SK-N-SH treated with all-trans-retinoic acid at 6 μM for 48 hours (cell line): ENCODE measurements at regions not wholly inside any gene's neighbourhood (a gene's known extent, or its start where the extent isn't known, plus 50 kb on each side); places are given as distances from the start of the nearest gene placed in this dataset.

ENCODE experiments used
- ATAC-seq: fragments of 200-7000 bp; cut with Tn5 transposase; 3 replicates; pipeline ENCODE4 v1.9.1; 2020; ENCODE audit warnings: mild to moderate bottlenecking, moderate library complexity
- ARNTL ChIP-seq: fragments of 450-650 bp; formaldehyde crosslinking; IDR thresholded peaks from 2 replicates; pipeline ENCODE4 v1.5.0; 2020; ENCODE audit warnings: low read depth, mild to moderate bottlenecking, moderate library complexity, borderline replicate concordance
- BACH2 ChIP-seq: fragments of 250-450 bp; sonication (Bioruptor Pico); IDR thresholded peaks from 2 replicates; pipeline ENCODE4 v1.9.0; 2021; ENCODE audit warnings: mild to moderate bottlenecking, borderline replicate concordance
- CREB5 ChIP-seq: fragments of 250-450 bp; sonication (Bioruptor Pico); IDR thresholded peaks from 2 replicates; pipeline ENCODE4 v1.5.1; 2020; ENCODE audit warnings: low read depth, mild to moderate bottlenecking, moderate library complexity
- CSDC2 ChIP-seq: fragments of 250-450 bp; sonication (Bioruptor Pico); IDR thresholded peaks from 2 replicates; pipeline ENCODE4 v1.5.0; 2020; ENCODE audit warnings: mild to moderate bottlenecking, moderate library complexity
- ESRRG ChIP-seq: fragments of 250-450 bp; sonication (Bioruptor Pico); IDR thresholded peaks from 2 replicates; pipeline ENCODE4 v1.6.1; 2021; ENCODE audit warnings: mild to moderate bottlenecking
- GLIS3 ChIP-seq: fragments of 250-450 bp; sonication (Bioruptor Pico); IDR thresholded peaks from 2 replicates; pipeline ENCODE4 v1.5.0; 2020; ENCODE audit warnings: mild to moderate bottlenecking, moderate library complexity
- ISL1 ChIP-seq: fragments of 250-450 bp; sonication (Bioruptor Pico); IDR thresholded peaks from 2 replicates; pipeline ENCODE4 v2.1.2; 2022; ENCODE audit warnings: mild to moderate bottlenecking, moderate library complexity
- OSR1 ChIP-seq: fragments of 250-450 bp; sonication (Bioruptor Pico); IDR thresholded peaks from 2 replicates; pipeline ENCODE4 v1.8.0; 2022; ENCODE audit warnings: moderate library complexity, mild to moderate bottlenecking, inconsistent platforms
- PATZ1 ChIP-seq: fragments of 250-450 bp; sonication (Bioruptor Pico); IDR thresholded peaks from 2 replicates; pipeline ENCODE4 v1.8.0; 2020; ENCODE audit warnings: mild to moderate bottlenecking, moderate library complexity, borderline replicate concordance
- PPARA ChIP-seq: fragments of 250-450 bp; sonication (Bioruptor Pico); IDR thresholded peaks from 2 replicates; pipeline ENCODE4 v1.5.0; 2020; ENCODE audit warnings: mild to moderate bottlenecking, borderline replicate concordance
- RARB ChIP-seq: fragments of 250-450 bp; sonication (Bioruptor Pico); IDR thresholded peaks from 2 replicates; pipeline ENCODE4 v1.8.0; 2021; ENCODE audit warnings: mild to moderate bottlenecking, moderate library complexity
- SNAI2 ChIP-seq: fragments of 250-450 bp; sonication (Bioruptor Pico); IDR thresholded peaks from 2 replicates; pipeline ENCODE4 v1.5.0; 2020; ENCODE audit warnings: mild to moderate bottlenecking, moderate library complexity
- TCF4 ChIP-seq: fragments of 250-450 bp; sonication (Bioruptor Pico); IDR thresholded peaks from 2 replicates; pipeline ENCODE4 v1.8.0; 2021; ENCODE audit warnings: mild to moderate bottlenecking, moderate library complexity, borderline replicate concordance
- TOX ChIP-seq: fragments of 250-450 bp; sonication (Bioruptor Pico); IDR thresholded peaks from 2 replicates; pipeline ENCODE4 v1.8.0; 2021; ENCODE audit warnings: mild to moderate bottlenecking, moderate library complexity, borderline replicate concordance
- TSHZ2 ChIP-seq: fragments of 250-450 bp; sonication (Bioruptor Pico); IDR thresholded peaks from 2 replicates; pipeline ENCODE4 v1.5.0; 2020; ENCODE audit warnings: mild to moderate bottlenecking, moderate library complexity
- ZFP30 ChIP-seq: fragments of 450-650 bp; formaldehyde crosslinking; IDR thresholded peaks from 2 replicates; pipeline ENCODE4 v1.5.0; 2022; ENCODE audit warnings: mild to moderate bottlenecking, moderate library complexity
- ZNF565 ChIP-seq: fragments of 450-650 bp; formaldehyde crosslinking; conservative IDR thresholded peaks from 2 replicates; pipeline ENCODE4 v1.5.0; 2020; ENCODE audit warnings: low read depth, mild to moderate bottlenecking, moderate library complexity
- ZNF8 ChIP-seq: fragments of 450-650 bp; formaldehyde crosslinking; IDR thresholded peaks from 2 replicates; pipeline ENCODE4 v1.5.0; 2020; ENCODE audit warnings: mild to moderate bottlenecking, moderate library complexity
- TF ChIP-seq, protein P1 (sequence below): fragments of 250-450 bp; sonication (Bioruptor Pico); IDR thresholded peaks from 2 replicates; pipeline ENCODE4 v1.5.1; 2021; ENCODE audit warnings: mild to moderate bottlenecking, moderate library complexity

GRCh38 chr11:91243630-91244029 lies 981.0 kb upstream of the FAT3 start:
- TF ChIP-seq TOX (CRISPR knock-in tag) (no peak), ISL1 (CRISPR knock-in tag) (peak; percentile 35; the same call in 1 of the 2 replicates)
- ATAC-seq: no peak

- ATAC-seq: no peak
- TF ChIP-seq TCF4 (no peak), SNAI2 (no peak), ZNF565 (CRISPR knock-in tag) (no peak), PATZ1 (CRISPR knock-in tag) (no peak), CREB5 (CRISPR knock-in tag) (no peak), RARB (CRISPR knock-in tag) (no peak), CSDC2 (CRISPR knock-in tag) (no peak), TSHZ2 (CRISPR knock-in tag) (no peak), ZNF8 (no peak), ZFP30 (no peak), TOX (CRISPR knock-in tag) (no peak), ARNTL (no peak), GLIS3 (CRISPR knock-in tag) (no peak), OSR1 (CRISPR knock-in tag) (no peak), ESRRG (CRISPR knock-in tag) (no peak)
- TF ChIP-seq, protein P1, sequence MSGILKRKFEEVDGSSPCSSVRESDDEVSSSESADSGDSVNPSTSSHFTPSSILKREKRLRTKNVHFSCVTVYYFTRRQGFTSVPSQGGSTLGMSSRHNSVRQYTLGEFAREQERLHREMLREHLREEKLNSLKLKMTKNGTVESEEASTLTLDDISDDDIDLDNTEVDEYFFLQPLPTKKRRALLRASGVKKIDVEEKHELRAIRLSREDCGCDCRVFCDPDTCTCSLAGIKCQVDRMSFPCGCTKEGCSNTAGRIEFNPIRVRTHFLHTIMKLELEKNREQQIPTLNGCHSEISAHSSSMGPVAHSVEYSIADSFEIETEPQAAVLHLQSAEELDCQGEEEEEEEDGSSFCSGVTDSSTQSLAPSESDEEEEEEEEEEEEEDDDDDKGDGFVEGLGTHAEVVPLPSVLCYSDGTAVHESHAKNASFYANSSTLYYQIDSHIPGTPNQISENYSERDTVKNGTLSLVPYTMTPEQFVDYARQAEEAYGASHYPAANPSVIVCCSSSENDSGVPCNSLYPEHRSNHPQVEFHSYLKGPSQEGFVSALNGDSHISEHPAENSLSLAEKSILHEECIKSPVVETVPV: no peak
These were observed 981.6 kb upstream of the FAT3 start for GRCh38 chr11:91243051-91243450.

DNA sequence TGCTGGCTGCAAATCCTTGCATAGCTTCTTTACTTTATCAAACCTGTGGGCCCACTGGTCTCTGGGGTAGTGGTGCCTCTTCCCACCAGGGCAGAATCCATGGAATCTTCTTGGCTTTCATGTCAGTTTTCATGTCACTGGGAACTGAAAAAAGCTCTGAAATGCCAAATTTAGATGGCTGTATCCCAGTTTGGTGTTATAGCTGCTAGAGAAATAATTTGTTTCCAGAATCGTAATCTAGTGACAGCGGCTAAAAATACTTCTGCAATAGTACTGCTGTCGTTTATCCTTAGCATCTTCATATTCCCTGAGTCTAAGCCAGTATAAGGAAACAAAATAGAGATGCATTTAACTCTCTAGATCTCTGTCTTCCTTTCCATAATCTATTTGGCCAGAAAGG lies 983.4 kb upstream of the FAT3 start:
- no peak for ATAC-seq
- TF ChIP-seq TOX (CRISPR knock-in tag) (no peak), BACH2 (CRISPR knock-in tag) (no peak), CREB5 (CRISPR knock-in tag) (no peak), ISL1 (CRISPR knock-in tag) (no peak), PPARA (CRISPR knock-in tag) (no peak), PATZ1 (CRISPR knock-in tag) (no peak)
